Ureter (tissue), 1 donor: ENCODE measurements at regions not wholly inside any gene's neighbourhood (a gene's known extent, or its start where the extent isn't known, plus 50 kb on each side); places are given as distances from the start of the nearest gene placed in this dataset.
"Not testable (repeated sequence)": the region's sequence is repeated elsewhere in the genome, so short reads cannot be mapped to it uniquely, and the experiment has no call there.

Source experiments
- DNase-seq: peaks from one replicate; pipeline ENCODE4 v3.0.0-alpha.2; 2020; ENCODE audit warnings: low spot score
- donor health status: DM: yes; HTN: yes; CAD: no.

DNA sequence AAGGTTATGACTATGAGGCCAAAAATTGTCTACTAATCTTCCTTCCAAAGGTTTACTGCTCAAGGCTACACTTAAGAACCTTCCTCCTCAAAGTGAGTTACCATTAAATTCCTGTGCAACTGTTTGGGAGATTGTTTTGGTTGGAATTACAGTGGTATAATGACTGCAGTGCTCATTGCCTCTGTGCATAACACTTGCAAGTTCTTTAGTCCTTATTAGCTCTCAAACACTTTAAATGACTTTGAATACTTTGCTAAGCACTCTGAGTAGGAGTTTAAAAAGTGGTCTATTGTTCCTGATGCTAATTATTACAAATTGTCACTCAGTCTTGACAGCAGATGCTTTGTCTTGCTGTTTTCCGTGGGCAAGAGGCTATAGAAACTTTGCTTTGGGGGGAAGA lies 422.8 kb upstream of the PABPC4L start:
- DNase-seq: no peak

- DNase-seq: not testable (repeated sequence)
These were observed 421.3 kb upstream of the PABPC4L start for GRCh38 chr4:134622626-134623575.

DNA sequence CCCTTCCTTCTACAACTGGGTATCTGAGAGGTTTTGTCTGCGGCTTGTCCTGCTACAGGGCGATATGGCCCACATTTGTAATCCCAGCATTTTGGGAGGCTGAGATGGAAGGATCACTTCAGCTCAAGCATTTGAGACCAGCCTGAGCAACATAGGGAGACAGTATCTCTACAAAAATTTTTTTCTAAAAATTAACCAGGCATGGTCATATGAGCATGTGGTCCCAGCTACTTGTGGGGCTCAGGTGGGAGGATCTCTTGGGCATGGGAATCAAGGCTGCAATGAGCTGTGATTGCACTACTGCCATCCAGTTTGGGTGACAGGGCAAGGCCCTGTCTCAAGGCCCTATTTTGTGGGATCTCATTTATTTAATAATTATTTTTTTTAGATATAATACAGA lies 420.6 kb upstream of the PABPC4L start:
- no peak for DNase-seq

DNA sequence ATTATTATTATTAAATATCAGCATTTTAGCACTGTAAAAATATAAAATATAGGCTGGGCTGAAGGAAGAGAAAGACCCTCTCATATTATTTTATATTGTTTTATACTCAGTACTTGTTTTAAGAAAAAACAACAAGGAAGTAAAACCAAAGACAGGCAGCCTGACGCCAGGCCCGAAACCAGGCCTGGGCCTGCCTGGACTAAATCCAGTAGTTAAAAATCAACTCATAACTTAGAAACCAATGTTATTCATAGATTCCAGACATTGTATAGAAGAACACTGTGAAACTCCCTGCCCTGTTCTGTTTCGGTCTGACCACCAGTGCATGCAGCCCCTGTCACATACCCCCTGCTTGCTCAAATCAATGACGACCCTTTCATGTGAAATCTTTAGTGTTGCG lies 420.1 kb upstream of the PABPC4L start:
- not testable (repeated sequence) for DNase-seq

GRCh38 chr4:134610956-134611355 lies 409.4 kb upstream of the PABPC4L start:
- no peak for DNase-seq

GRCh38 chr4:134610172-134610571 lies 408.6 kb upstream of the PABPC4L start:
- no peak for DNase-seq

DNA sequence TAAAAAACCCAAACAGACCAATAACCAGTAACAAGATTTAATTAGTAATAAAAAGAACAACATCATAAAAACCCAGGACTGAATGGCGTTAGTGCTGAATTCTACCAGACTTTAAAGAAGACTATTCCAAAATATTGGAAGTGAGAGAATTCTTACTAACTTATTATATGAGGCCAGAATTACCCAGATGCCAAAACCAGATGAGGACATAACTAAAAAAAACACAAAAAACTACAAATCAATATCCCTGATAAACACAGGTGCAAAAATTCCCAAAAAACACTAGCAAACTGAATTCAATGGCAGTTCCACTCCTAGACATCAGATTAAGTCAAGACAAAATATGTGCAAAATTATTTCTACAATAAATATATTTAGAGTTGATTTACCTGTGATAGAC lies 400.1 kb upstream of the PABPC4L start:
- no peak for DNase-seq

DNA sequence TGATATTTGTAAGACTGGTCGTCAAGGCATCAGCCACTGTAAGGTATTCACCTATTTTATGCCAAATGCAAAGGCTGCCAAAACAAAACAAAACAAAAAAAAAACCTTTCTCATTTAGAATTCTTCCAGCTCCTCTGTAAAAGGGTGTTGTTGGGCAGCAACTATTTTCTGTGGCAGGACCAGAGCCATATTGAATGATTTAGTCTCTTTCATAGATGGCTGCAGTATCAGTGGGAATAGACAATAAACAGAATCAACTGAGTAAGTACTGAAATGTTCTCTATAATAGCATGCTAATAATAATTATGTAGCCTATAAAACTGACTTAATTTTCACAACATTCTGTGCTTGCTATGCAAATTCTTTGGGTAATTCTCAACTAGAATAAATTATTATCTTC lies 389.7 kb upstream of the PABPC4L start:
- no peak for DNase-seq

DNA sequence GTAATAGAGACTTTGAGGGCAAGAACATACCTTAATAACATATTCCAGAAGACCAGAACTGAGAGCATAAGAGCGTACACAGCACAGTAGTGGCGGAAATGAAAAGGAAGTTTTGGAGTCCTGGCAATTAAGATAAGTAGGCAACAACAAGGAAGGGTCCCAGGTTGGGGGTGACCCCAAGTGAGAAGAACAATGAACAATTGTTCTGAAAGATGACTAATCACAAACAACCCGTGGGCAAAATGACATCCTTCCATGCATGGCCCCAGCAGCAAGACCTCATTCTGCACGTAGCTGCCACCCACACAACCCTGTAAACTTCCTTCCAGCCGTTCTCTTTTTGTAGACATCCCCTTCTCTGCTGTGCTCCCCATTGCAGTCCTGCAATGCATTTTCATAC lies 384.4 kb upstream of the PABPC4L start:
- DNase-seq: no peak

GRCh38 chr4:134567461-134567860 lies 365.9 kb upstream of the PABPC4L start:
- no peak for DNase-seq

- no peak for DNase-seq
These were observed 359.1 kb upstream of the PABPC4L start for GRCh38 chr4:134560728-134561127.

GRCh38 chr4:134552063-134552462 lies 350.5 kb upstream of the PABPC4L start:
- DNase-seq: no peak

DNA sequence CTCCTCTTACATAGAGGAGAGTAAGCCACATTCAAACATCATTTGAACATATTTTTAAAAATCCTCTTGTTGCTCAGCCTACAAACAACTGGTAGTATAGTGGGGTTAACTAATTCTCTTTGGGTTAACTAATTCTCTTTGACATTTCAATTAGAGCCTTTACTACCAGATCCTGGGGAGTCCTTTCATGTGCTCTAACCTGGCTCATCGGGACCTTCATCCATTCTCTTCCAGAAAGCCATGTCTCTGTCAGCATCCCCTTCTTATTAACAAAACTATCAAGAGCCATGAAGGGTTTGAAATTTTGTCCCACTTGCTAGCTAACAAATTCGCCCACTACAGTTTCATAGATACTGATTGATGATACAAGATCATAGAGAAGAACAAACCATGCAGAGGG lies 349.8 kb upstream of the PABPC4L start:
- DNase-seq: no peak

DNA sequence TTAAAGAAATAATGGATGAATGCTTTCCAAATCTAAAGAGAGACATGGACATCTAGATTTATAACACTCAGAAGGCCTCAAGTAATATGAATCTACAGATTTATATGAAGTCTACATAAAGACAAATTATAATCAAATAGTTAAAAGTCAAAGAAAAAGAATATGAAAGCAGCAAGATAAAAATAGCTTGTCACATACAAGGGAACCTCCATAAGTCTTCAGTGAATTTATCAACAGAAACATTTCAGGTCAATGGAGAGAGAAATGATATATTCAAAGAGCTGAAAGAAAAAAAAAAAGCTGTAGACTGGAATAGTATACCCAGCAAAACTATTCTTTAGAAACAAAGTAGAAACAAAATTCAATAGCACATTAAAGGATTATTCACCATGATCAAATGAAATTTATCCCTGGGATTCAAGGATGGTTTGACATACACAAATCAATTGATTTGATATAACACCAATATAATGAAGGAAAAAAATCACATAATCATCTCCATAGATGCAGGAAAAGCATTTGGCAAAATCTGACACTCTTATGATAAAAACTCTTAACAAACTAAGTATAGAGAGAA lies 346.6 kb upstream of the PABPC4L start:
- DNase-seq: no peak

DNA sequence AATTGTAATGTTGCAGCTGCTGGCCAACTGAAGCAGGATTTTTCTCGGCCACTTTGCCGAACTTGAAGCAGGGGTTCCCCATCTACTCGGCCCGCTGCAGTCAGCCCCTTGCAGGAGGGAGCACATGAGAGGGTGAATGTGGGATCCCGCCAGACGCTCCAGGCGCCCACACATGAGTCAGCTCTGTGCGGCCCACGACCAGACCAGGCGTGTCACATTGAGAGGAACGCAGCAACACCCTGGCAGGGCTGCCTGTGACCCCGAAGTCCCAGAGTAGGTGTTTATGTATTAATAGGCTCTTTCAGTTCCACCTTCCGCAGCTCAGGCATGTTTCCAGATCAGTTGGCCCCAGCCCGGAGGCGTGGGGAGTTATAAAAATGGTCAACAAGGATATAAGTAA lies 344.7 kb upstream of the PABPC4L start:
- DNase-seq: no peak

DNA sequence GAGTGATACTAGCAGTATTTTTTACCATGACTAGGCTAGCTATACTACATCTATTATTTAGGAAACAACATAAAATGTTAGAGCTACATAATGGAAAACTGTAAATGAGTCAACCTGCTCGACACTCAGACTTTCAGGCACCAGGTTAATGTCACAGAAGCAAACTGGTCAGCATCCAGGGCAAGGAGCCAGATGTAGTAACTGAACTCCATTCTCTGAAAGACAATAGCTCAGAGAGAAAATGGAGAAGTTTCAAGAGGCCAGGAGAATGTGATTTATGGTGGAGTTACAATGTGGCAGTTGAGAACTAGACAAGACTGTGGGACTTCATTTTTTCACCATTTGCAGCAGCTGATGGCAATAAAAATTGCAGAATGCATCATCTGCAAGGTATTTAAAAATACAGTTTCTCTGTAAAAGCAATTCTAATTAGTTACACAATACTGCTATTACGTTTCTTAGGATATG lies 342.7 kb upstream of the PABPC4L start:
- no peak for DNase-seq

DNA sequence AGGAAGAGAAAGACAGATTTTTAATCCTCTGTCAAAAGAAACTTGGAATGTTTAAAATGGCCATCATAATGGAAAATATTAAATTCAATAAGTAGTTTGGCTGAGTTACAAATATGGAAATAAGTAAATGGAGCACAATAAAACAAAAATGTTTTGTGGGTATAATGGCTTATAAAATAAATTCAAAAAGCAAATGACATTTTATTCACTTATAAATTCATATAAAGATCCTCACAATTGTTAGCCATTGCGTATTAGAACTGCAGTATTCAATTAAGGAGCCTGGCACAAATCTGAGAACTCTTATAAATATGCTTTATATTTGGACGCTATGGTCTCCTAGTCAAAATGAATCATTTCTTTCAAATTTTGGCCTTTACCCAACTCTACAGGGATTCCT lies 339.0 kb upstream of the PABPC4L start:
- DNase-seq: no peak

GRCh38 chr4:134539729-134540231 lies 338.2 kb upstream of the PABPC4L start:
- no peak for DNase-seq

DNA sequence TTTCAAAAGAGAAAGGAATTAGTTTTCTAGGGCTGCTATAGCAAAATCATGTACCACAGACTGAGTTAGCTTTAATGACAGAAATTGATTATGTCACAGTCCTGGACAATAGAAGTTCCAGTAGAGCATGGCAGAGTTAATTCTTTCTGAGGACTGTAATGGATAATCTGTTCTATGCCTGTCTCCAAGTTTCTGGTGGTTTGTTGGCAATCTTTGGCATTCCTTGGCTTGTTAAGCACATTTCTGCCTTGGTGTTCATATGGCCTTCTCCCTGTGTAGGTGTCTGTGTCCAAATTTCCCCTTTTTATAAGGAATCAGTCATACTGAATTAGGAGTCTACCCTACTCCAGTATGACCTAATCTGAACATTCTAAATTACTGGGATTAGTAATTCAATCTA lies 336.1 kb upstream of the PABPC4L start:
- DNase-seq: no peak

GRCh38 chr4:134533068-134533467 lies 331.5 kb upstream of the PABPC4L start:
- DNase-seq: no peak

- no peak for DNase-seq
These were observed 329.4 kb upstream of the PABPC4L start for GRCh38 chr4:134531013-134531412.

- DNase-seq: no peak
These were observed 328.0 kb upstream of the PABPC4L start for GRCh38 chr4:134529629-134530028.

DNA sequence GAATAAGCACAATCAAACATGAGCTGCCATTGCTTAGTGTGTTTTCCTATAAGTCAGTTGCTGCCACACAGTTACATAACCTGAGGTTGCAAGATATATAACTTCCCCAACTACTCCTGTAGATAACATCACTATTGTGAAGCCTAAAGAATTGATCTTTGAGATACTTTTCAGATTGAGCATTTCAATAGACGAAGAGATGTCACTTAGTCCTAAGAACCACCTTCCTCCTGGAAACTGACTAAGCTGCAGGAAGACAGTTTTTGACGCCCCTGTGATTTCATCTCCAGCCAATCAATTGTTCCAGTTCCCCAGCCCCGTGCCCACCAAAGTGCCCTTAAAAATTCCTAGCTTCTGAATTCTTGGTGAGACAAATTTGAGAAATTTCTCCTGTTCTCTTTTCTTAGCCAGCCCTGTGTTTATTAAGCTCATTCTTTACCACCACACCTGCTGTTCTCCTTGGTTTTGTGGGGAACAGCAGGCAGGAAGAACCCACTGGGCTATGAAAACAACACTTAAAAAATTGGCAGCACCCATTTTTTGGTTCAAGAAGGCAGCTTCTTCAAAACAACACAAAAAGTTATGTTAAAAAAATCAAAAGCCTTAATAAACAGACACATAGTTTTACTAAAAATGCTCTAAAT lies 317.1 kb upstream of the PABPC4L start:
- no peak for DNase-seq
